ENCODE measurements at regions not wholly inside any gene's neighbourhood (a gene's known extent, or its start where the extent isn't known, plus 50 kb on each side); places are given as distances from the start of the nearest gene placed in this dataset.

GRCh38 chr17:14470417-14470816 is 169.5 kb downstream of the HS3ST3B1 start:
- no peaks in the 10 kb centered on the region for H3K9me2 ChIP-seq (ENCODE audit: insufficient read depth, low read length)
- no peaks in the 10 kb centered on the region for H3F3A ChIP-seq (ENCODE audit: insufficient read depth, low read length, poor library complexity, severe bottlenecking)
- no peak overlapping the region for H2AFZ ChIP-seq (ENCODE audit: low read depth, low read length)
- no peaks in the 10 kb centered on the region for H4K20me1 ChIP-seq (ENCODE audit: insufficient read depth)
- H3K27ac ChIP-seq (ENCODE audit: low read length), result no peak overlapping the region
- H3K27me3 ChIP-seq (ENCODE audit: insufficient read depth, low read depth, low read length), result no peaks in the 10 kb centered on the region
- TF ChIP-seq RAD21 (conservative IDR thresholded peaks at IDR 0.05) (no peak), SMC3 (conservative IDR thresholded peaks at IDR 0.05; ENCODE audit: poor library complexity) (no peak)
- no peak overlapping the region for H3K4me3 ChIP-seq (ENCODE audit: low read length)
- no peak overlapping the region for H3K4me2 ChIP-seq (ENCODE audit: low read length)
- no peak overlapping the region for H3K9ac ChIP-seq (ENCODE audit: low read length)
- no peaks in the 10 kb centered on the region for H3K9me3 ChIP-seq (ENCODE audit: low read length)
- H3K79me2 ChIP-seq (replicated peaks; ENCODE audit: insufficient read depth, low read length), result no peaks in the 10 kb centered on the region
- H3K36me3 ChIP-seq (ENCODE audit: insufficient read depth, low read length), result no peaks in the 10 kb centered on the region

- no peaks in the 10 kb centered on the region for H3F3A ChIP-seq (ENCODE audit: insufficient read depth, low read length, poor library complexity, severe bottlenecking)
- no peak overlapping the region for H3K4me3 ChIP-seq (ENCODE audit: low read length)
- no peaks in the 10 kb centered on the region for H3K27me3 ChIP-seq (ENCODE audit: insufficient read depth, low read depth, low read length)
- H4K20me1 ChIP-seq (ENCODE audit: insufficient read depth), result no peaks in the 10 kb centered on the region
- H3K9me2 ChIP-seq (ENCODE audit: insufficient read depth, low read length), result no peaks in the 10 kb centered on the region
- no peak overlapping the region for H3K27ac ChIP-seq (ENCODE audit: low read length)
- no peaks in the 10 kb centered on the region for H3K79me2 ChIP-seq (replicated peaks; ENCODE audit: insufficient read depth, low read length)
- no peaks in the 10 kb centered on the region for H3K9me3 ChIP-seq (ENCODE audit: low read length)
- H3K4me2 ChIP-seq (ENCODE audit: low read length), result no peak overlapping the region
- H2AFZ ChIP-seq (ENCODE audit: low read depth, low read length), result no peak overlapping the region
- TF ChIP-seq SMC3 (conservative IDR thresholded peaks at IDR 0.05; ENCODE audit: poor library complexity), result no peak
- no peak for TF ChIP-seq RAD21 (conservative IDR thresholded peaks at IDR 0.05)
- TF ChIP-seq, protein P1, sequence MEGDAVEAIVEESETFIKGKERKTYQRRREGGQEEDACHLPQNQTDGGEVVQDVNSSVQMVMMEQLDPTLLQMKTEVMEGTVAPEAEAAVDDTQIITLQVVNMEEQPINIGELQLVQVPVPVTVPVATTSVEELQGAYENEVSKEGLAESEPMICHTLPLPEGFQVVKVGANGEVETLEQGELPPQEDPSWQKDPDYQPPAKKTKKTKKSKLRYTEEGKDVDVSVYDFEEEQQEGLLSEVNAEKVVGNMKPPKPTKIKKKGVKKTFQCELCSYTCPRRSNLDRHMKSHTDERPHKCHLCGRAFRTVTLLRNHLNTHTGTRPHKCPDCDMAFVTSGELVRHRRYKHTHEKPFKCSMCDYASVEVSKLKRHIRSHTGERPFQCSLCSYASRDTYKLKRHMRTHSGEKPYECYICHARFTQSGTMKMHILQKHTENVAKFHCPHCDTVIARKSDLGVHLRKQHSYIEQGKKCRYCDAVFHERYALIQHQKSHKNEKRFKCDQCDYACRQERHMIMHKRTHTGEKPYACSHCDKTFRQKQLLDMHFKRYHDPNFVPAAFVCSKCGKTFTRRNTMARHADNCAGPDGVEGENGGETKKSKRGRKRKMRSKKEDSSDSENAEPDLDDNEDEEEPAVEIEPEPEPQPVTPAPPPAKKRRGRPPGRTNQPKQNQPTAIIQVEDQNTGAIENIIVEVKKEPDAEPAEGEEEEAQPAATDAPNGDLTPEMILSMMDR (IDR thresholded peaks at IDR 0.05; ENCODE audit: poor library complexity, severe bottlenecking), result no peak
- TF ChIP-seq EP300 (conservative IDR thresholded peaks at IDR 0.05; ENCODE audit: poor library complexity, severe bottlenecking), result no peak
- TF ChIP-seq MXI1 (conservative IDR thresholded peaks at IDR 0.05; ENCODE audit: poor library complexity, severe bottlenecking), result no peak
- TF ChIP-seq, protein P2, sequence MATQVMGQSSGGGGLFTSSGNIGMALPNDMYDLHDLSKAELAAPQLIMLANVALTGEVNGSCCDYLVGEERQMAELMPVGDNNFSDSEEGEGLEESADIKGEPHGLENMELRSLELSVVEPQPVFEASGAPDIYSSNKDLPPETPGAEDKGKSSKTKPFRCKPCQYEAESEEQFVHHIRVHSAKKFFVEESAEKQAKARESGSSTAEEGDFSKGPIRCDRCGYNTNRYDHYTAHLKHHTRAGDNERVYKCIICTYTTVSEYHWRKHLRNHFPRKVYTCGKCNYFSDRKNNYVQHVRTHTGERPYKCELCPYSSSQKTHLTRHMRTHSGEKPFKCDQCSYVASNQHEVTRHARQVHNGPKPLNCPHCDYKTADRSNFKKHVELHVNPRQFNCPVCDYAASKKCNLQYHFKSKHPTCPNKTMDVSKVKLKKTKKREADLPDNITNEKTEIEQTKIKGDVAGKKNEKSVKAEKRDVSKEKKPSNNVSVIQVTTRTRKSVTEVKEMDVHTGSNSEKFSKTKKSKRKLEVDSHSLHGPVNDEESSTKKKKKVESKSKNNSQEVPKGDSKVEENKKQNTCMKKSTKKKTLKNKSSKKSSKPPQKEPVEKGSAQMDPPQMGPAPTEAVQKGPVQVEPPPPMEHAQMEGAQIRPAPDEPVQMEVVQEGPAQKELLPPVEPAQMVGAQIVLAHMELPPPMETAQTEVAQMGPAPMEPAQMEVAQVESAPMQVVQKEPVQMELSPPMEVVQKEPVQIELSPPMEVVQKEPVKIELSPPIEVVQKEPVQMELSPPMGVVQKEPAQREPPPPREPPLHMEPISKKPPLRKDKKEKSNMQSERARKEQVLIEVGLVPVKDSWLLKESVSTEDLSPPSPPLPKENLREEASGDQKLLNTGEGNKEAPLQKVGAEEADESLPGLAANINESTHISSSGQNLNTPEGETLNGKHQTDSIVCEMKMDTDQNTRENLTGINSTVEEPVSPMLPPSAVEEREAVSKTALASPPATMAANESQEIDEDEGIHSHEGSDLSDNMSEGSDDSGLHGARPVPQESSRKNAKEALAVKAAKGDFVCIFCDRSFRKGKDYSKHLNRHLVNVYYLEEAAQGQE (IDR thresholded peaks at IDR 0.05; ENCODE audit: borderline replicate concordance), result no peak
- TF ChIP-seq TAF1 (IDR thresholded peaks at IDR 0.05; ENCODE audit: low read depth), result no peak
- TF ChIP-seq EZH2 (IDR thresholded peaks at IDR 0.05; ENCODE audit: borderline replicate concordance, insufficient read depth, low read length, poor library complexity, severe bottlenecking), result no peak
- no peak for TF ChIP-seq POLR2AphosphoS5 (IDR thresholded peaks at IDR 0.05)
- H3K36me3 ChIP-seq (ENCODE audit: insufficient read depth, low read length), result no peaks in the 10 kb centered on the region
- no peak overlapping the region for H3K9ac ChIP-seq (ENCODE audit: low read length)
Measured at GRCh38 chr17:14469971-14470370, 169.1 kb downstream of the HS3ST3B1 start.

DNA sequence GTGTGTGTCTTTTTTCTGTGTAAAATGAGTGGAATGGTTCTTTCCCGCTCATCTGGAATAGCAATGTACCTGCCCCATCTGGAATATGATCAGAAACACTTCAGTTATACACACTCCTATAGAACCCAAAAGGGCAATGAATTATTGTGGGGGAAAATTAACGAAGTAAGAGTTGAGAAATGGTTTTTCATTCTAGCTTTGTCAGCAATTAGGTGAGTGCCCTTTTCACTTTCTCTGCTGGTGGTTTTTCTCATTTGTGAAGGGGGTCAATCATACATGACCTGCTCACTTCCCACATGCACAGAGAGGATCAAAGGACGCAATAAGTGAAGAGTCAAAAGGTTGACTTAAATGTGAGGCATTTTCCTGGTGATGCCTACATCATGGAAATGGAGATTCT is 168.0 kb downstream of the HS3ST3B1 start:
- Histone ChIP-seq H3K9me2 (ENCODE audit: insufficient read depth, low read length) (no peaks in the 10 kb centered on the region), H3F3A (ENCODE audit: insufficient read depth, low read length, poor library complexity, severe bottlenecking) (no peaks in the 10 kb centered on the region), H3K4me2 (ENCODE audit: low read length) (no peak overlapping the region), H3K79me2 (replicated peaks; ENCODE audit: insufficient read depth, low read length) (no peaks in the 10 kb centered on the region), H3K36me3 (ENCODE audit: insufficient read depth, low read length) (no peaks in the 10 kb centered on the region), H4K20me1 (ENCODE audit: insufficient read depth) (no peaks in the 10 kb centered on the region), H3K9me3 (ENCODE audit: low read length) (no peaks in the 10 kb centered on the region), H2AFZ (ENCODE audit: low read depth, low read length) (no peak overlapping the region), H3K4me3 (ENCODE audit: low read length) (no peak overlapping the region), H3K9ac (ENCODE audit: low read length) (no peak overlapping the region), H3K27ac (ENCODE audit: low read length) (no peak overlapping the region), H3K27me3 (ENCODE audit: insufficient read depth, low read depth, low read length) (no peaks in the 10 kb centered on the region)
- TF ChIP-seq TAF1 (IDR thresholded peaks at IDR 0.05; ENCODE audit: low read depth), result no peak

Data from neural cell (in vitro differentiated cells).